HG02798 (cell line): ENCODE measurements at regions not wholly inside any gene's neighbourhood (a gene's known extent, or its start where the extent isn't known, plus 50 kb on each side); places are given as distances from the start of the nearest gene placed in this dataset.
"Not testable (repeated sequence)": the region's sequence is repeated elsewhere in the genome, so short reads cannot be mapped to it uniquely, and the experiment has no call there.

Experiments
- ATAC-seq: cut with Tn5 transposase; IDR thresholded peaks from one replicate; pipeline ENCODE4 v1.9.1; 2021; ENCODE audit warnings: mild to moderate bottlenecking; ENCODE audit not compliant: unreplicated experiment, poor library complexity

DNA sequence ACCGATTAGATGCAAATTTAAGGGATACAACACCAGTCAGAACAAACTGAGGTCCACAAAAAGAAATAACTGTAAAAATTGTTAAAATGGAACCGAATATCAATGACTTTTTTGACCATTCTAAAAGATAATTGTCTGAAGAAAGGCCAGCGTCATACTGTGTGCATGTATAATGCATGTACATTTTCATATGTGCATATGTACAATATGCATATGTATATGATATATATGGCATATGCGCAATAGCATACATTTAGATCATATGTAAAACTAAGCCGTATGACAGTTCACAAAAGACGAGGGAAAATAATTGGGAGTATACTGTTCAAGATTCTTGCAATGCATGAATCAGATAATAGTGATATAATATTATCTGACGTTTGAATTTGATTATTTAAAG is 475.8 kb upstream of the TMEM132C start:
- ATAC-seq: no peak

DNA sequence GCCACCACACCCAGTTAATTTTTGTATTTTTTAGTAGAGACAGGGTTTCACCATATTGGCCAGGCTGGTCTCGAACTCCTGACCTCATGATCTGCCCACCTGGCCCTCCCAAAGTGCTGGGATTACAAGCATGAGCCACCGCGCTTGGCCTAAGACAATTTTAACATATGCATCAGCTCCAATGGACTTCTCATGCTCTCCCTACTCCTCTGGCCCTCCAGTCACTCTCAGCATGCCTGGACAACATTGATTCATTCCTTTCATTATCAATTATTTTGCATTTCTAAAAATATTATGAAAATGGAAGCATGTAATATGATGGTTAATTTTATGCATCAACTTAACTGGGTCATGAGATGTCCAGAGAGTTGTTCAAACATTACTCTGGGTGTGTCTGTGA is 469.1 kb upstream of the TMEM132C start:
- no peak for ATAC-seq

DNA sequence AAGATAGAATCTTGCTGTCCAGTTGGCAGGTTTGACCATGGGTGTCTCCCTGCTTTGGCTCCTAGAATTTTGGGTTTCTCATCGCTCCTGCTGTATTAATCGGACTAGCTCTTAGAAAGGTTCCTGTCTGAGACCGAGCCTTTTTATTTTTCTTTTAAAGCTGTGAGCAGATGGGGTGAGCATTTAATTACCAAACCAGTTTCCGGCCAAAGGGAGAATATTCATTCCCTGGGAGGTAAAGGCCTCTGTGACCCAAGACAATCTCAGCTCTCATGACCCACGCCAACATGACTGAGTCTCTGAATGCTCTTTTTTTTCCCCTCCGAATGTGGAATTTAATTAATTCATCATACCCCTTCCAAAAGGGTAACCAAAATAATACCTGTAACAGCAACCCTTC is 464.7 kb upstream of the TMEM132C start:
- ATAC-seq: no peak

DNA sequence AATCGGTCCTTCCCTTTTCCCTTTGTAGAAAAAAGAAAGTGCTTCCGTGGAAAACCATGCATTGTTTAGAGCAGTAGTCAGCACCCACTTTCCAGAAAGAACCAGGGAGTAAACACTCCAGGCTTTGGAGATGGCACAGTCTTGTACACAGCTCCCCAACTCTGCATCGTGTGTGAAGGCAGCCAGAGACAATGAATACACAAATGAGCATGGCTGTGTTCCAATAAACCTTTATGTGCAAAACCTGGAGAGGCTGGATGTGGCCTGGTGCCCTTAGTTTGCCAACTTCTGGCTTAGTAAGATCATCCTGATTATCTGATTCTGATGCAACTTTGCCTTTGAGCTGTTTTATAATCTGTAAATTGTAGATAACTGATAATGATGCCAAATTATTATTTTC is 463.4 kb upstream of the TMEM132C start:
- ATAC-seq: no peak

DNA sequence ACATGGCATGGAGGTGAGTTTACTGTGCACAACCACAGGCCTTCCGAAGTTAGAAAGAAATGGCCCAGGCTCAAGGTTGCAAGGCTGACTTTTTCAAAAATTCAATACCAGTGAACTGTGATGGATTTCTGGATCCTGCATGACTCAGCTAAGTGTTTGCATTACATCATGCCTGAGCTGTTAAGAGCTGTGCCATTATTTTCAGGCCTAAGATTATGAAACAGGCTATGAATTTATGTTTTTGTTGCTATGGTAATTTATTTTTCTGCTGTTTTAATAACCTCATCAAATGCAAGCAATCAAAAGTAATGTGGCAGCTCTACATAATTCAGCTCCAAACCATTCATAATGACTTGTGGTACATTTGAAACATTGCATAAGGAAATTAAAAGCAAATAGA is 457.7 kb upstream of the TMEM132C start:
- no peak for ATAC-seq

DNA sequence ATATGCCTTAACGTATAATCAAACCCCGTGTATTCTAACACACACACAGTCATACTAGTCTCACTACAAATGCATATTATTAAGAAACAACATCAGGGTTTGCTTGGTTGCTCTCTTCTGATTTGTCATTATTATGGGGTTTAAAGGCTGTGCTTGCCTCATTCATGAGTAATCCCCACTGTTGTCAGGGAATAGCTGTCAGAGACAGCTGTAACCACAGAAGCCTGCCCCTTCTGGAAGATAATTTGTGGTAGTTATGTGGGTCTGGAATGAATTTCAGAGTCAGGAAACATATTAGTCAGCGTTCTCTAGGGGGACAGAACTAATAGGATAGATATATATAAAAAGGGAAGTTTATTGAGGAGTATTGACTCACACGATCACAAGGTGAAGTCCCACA is 456.9 kb upstream of the TMEM132C start:
- ATAC-seq: no peak

DNA sequence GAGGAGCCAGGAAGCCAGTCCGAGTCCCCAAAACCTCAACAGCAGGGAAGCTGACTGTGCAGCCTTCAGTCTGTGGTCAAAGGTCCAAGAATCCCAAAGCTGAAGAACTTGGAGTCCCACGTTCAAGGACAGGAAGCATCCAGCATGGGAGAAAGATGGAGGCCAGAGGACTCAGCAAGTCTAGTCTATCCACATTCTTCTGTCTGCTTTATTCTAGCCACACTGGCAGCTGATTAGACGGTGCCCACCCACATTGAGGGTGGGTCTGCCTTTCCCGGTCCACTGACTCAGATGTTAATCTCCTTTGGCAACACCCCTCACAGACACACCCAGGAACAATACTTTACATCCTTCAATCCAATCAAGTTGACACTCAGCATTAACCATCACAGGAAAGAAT is 456.5 kb upstream of the TMEM132C start:
- ATAC-seq: not testable (repeated sequence)

DNA sequence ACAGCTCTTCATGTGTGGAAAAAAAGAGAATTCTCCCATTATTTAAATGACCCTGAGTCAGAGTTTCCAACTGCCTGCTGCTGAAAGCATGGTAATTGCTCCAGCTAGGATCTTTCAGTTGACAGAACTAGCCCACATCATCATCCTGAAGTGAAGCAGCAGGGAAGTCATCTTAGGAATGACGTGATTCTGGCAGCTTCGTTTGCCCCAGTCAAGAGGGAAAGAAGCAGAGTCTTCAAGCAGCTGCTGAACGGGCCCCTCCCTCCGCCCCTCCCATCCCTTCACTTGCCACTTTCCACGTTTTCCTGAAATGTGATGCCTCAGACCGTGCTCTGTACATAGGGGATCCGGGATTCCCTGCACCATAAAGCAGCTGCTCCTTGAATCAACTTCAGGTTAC is 455.0 kb upstream of the TMEM132C start:
- no peak for ATAC-seq

DNA sequence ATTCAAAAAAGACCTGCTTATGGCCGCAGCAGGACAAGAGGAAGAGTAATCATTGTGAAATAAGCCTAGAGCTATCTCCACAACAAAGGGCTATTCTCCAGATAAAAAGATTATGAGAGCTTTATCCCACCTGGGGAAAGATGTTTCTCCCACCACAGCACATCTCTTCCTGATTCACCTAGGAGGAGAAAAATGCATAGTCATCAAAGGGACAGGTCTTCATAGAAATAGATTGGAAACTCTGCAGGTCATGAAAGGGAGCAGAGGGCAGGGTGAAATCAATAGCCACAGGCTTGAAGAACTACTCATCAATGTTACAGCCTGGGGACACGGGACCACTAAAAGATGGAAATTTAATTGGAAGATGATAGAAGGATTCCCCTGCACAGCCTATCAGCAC is 453.8 kb upstream of the TMEM132C start:
- ATAC-seq: no peak

DNA sequence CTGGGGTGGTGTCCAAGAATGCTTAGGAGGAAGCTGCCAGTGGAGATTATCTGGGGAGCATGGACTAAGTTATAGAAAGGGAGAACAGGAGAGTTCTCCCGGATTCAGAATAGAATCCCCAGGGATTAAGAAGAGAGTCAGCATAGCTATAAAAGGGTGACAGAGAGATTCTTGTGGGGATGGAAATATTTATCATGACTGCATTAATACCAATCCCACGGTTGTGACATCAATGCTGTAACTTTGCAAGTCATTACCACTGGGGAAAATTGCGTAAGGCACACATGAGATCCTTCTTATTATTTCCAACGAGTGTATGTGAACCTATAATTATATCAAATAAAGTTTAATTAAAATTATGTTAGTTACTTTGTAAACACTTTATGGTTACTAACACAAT is 447.9 kb upstream of the TMEM132C start:
- ATAC-seq: no peak

DNA sequence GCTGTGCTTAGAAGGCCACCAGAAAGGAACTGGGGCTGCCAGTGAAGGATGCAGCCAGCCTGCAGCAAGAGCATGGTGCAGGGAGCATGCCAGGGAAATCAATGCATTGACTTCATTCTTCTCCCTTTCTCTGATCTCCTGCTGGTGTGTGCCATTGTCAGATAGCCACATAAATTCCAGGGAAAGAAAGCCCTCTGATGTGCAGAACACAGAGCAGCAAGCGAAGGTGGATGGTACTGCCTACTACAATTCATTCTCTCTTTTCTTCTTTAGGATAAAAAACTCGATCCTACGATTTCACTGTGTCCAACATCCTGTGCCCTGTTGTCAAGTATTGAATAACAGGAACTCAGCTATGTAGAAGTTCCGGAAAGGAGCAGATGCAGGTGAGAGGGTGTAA is 446.7 kb upstream of the TMEM132C start:
- no peak for ATAC-seq

DNA sequence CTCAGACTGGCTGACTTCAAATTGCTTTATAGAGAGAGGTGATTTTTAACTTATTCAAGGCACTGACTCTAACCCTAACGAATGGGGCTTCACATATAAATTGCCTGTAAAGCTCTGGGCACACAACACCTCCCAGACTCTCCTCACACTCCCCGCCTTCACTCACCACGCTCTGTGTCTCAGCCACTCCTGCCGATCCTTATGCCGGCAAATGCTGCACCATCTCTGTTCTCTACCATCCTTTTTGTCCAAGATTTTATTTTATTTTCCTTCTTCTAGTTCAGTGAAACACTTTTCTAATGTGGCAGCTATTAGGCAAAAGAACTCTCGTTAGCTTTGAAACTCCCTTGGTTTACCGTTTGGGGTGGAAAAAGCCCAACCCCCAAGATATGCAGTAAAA is 446.1 kb upstream of the TMEM132C start:
- no peak for ATAC-seq

DNA sequence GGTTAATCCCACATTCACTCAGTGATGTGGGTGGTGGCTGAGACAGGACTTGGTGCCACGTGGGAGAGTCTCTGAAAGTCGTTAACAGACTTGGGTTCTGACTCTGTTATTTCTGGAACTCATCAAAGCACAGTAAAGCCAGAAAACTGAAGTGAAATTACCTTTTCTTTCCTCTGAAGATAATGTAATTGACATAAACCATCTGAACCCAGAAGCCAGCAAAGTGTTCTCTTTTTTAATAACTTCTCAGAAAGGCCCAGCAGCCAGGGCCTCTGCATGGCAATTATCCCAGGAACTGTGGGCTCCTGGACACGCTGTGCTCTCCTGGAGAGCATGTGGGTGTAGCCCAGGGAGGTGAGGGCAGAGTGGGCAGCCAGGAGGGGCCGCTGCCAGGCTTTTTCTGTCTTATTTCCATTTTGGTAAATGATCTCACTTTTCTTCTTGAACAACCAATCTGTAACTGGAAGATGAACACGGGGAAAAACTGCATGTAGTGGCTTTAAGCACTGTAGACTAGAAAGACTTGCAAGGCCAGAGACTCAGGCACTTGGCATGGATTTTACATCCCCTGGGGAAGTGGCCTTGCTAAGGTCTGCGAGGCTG is 444.1 kb upstream of the TMEM132C start:
- ATAC-seq: no peak

DNA sequence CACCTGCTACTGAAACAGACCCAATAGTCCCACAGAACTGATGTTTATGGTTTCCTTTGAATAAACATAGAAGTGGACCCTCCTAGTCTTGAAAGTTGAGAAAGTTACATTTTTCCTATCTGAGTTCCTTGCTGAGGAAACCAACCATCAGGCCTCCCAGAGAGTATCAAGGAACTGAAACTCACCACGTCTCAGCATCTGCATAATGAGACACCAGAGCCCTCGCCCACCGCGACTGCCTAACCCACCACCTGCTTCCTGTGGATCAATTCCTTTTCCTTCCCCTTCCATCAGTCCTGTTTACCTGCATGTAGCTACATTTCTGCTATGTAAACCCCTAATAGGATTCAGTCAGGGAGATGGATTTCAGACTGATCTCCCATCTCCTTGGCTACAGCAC is 443.2 kb upstream of the TMEM132C start:
- ATAC-seq: no peak

DNA sequence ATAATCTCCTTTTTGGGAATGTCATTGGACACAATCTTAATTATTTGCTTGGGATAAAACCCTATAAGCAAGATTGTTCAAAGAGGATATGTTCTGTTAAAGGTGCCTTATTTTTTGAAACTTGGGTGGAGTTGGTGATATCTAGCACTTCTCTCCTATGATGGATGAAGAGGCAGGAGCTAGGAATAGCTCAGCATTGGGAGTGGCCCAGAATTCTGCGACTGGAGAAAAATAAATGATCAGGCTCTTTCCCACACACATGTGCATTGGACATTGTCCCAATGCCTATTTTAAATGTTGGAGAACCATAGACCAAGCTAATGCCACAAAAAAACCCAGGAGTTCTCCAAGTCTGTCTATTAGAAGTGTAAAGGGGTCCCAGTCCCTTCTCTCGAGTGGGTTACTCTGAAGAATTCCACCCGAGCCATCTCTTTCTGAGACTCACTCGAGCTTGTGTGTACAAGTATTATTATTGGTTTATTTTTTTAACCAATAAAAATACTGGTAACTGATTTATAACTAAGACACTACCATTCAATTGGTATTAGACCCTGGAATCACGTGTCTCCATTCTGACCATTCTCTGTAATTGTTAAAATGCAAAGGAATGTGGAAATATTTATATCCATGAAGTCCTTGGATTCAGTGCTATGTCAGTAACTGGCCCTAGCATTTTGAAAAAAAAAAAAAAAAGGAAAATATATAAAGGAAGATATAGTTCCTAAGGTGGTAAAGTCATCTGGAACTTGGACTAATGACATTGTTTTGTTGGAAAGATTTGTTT is 437.5 kb upstream of the TMEM132C start:
- no peak for ATAC-seq

DNA sequence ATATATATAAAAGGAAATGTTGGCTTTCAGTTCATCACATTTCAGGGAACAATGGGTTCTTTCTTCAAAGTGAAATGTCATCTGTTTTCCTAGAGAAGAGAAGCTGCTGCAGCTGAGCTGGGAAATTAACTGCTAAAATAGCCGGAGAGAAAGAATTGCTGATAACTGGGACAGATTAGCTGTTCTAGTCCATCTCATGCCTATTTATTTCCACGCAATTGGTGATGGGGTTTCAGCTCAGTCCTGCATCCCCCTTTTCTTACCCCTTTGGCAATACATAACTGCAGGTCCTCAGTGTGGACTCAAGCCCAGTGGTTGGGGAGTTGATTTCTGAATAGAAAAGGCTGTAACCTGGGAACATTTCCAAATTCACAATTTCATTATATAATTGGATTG is 436.9 kb upstream of the TMEM132C start:
- ATAC-seq: no peak

DNA sequence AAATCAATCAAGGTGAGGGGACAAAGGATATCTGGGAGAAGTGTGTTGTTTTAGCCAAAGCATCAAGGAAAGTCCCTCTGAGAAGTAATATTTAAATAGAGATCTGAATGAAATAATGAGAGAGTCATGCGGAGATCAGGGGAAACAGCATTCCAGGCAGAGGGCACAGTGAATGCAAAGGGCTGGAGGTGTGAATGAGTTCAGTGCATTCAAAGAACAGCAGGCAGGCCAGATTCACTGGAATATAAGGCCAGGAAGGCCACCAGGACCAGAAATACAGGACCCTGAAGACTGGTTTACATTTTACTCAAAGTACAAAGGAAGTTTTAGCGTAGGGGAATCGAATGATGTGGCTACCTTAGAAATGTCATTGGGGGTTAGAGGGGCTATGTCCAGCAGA is 436.2 kb upstream of the TMEM132C start:
- ATAC-seq: no peak

DNA sequence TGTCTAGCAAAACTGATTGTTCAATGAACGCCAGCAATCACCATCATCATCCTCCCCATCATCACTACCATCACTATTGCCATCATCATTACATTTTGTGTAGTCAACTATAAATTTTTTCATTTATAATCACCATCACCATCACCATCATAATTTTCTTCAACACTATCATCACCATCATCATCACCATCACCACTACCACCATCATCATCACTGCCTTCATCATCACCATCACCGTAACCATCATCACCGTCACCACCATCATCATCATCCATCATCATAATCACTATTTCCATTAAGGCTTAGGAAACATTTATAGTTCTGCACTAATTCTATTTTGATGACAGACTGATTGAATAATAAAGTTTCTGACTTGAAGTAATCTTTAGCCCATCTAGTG is 434.8 kb upstream of the TMEM132C start:
- ATAC-seq: no peak

DNA sequence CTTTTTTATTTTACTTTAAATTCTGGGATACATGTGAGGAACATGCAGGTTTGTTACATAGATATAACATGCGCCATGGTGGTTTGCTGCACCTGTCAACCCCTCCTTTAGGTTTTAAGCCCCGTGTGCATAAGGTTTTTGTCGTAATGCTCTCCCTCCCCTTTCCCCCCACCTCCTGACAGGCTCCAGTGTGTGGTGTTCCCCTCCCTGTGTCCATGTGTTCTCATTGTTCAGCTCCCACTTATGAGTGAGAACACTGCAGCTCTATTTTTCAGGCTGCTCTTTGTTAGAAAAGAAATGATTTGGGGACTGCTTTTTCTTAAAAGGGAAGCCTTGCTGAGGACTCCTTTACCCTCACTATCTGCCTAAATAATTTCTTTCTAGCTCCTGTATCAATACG is 430.2 kb upstream of the TMEM132C start:
- not testable (repeated sequence) for ATAC-seq

DNA sequence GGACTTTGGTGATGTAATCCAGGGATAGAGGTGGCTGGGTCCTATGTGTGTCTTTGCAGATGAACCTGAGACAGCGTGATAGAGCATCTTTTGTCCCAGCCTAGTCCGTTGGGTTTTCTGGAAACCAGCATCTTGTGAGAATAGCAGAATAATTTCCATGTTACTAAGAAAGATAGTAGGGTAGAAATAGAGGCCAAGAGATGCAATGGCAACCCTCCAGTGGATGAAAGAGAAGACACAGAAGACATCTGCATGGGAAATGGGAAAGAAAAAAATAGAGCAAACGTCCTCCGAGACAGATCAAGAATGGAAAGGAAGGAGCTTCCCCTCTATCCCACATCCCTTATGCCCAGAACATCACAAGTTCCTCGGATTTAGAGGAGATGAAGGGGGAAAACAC is 409.3 kb upstream of the TMEM132C start:
- no peak for ATAC-seq

DNA sequence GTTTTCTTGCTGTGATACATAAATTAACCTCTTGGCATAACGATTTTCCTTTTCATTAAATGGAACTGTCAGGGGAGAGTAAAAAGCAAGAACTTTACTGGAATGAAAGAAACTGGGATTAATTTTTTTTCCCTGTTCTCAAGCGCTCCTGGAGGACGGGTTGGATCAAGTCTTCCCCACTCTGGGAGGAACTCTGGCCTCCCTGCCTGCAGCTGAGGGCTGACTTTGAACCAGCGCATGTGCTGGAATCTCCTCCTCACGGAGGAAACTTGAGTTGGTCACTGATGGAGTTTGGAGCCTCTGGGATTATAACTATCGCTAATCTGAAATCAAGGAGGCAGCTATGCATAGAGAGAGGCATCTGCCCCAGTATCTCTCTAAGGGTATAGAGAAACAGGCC is 406.4 kb upstream of the TMEM132C start:
- no peak for ATAC-seq

DNA sequence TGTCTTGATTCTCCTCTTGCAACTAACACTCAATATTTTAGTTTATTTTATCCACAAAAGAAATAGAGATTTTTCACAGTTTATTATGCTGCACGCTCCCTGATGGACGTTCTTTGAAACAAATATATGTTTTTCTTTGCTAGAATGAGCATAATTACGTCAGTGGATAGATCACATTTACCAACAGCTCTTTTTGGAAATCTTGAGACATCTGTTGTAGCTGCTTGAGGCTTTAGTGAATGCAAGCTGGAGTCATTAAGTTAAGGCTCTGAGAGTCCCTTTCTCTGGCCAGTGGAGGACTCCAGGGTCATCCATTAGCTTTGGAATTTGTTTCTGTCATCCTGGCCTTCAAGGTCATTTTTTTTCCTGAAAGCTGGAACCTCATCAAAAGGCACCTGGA is 405.6 kb upstream of the TMEM132C start:
- no peak for ATAC-seq
